Nephron progenitor cell (in vitro differentiated cells): ENCODE measurements at regions not wholly inside any gene's neighbourhood (a gene's known extent, or its start where the extent isn't known, plus 50 kb on each side); places are given as distances from the start of the nearest gene placed in this dataset.

Experiments used
- DNase-seq: peaks from one replicate; pipeline ENCODE4 v3.0.0; 2021
- H3K27ac Mint-ChIP-seq: 2 replicates; pipeline ENCODE4 v1.8.0; 2021; ENCODE audit warnings: mild to moderate bottlenecking, moderate library complexity, mixed read lengths
- H3K27me3 Mint-ChIP-seq: 2 replicates; pipeline ENCODE4 v1.8.0; 2021; ENCODE audit warnings: mild to moderate bottlenecking, low read depth, mixed read lengths; ENCODE audit not compliant: poor library complexity
- H3K36me3 Mint-ChIP-seq: 2 replicates; pipeline ENCODE4 v1.8.0; 2021; ENCODE audit warnings: low read depth, mixed read lengths
- H3K4me1 Mint-ChIP-seq: 2 replicates; pipeline ENCODE4 v1.8.0; 2021; ENCODE audit warnings: mixed read lengths
- H3K4me3 Mint-ChIP-seq: 2 replicates; pipeline ENCODE4 v1.8.0; 2021; ENCODE audit warnings: mild to moderate bottlenecking, moderate library complexity, mixed read lengths
- H3K9me3 Mint-ChIP-seq: 2 replicates; pipeline ENCODE4 v1.8.0; 2021; ENCODE audit warnings: mild to moderate bottlenecking, moderate library complexity, mixed read lengths
- TF ChIP-seq, protein P1 (sequence below): fragments of 200-600 bp; sonication (generic); IDR thresholded peaks from 2 replicates; pipeline ENCODE4 v1.5.0; 2021; ENCODE audit warnings: antibody characterized with exemption

DNA sequence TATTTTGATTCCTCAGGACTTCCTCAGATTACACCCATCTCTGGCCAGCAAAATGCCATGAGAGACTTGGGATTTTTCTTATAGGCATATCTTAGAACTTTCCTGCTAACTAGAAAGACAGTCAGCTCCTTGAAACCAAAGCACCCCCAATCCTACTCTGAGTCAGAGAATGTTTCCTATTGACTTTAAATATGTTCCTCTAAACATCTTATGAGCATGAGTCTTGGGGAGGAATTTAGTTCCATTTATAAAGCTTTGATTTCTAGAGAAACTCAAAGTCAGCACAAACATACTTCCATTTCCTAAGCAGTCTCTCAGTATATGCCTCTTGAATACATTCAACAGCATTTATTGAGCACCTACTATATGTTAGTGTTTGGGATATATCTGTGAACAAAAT, 128.5 kb downstream of the INHBA start:
- TF ChIP-seq, protein P1, sequence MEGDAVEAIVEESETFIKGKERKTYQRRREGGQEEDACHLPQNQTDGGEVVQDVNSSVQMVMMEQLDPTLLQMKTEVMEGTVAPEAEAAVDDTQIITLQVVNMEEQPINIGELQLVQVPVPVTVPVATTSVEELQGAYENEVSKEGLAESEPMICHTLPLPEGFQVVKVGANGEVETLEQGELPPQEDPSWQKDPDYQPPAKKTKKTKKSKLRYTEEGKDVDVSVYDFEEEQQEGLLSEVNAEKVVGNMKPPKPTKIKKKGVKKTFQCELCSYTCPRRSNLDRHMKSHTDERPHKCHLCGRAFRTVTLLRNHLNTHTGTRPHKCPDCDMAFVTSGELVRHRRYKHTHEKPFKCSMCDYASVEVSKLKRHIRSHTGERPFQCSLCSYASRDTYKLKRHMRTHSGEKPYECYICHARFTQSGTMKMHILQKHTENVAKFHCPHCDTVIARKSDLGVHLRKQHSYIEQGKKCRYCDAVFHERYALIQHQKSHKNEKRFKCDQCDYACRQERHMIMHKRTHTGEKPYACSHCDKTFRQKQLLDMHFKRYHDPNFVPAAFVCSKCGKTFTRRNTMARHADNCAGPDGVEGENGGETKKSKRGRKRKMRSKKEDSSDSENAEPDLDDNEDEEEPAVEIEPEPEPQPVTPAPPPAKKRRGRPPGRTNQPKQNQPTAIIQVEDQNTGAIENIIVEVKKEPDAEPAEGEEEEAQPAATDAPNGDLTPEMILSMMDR = no peak
- Mint-ChIP-seq H3K4me3 (no peak overlapping the region), H3K36me3 (no peaks in the 10 kb centered on the region), H3K4me1 (no peaks in the 10 kb centered on the region), H3K27ac (no peak overlapping the region), H3K9me3 (no peaks in the 10 kb centered on the region), H3K27me3 (no peaks in the 10 kb centered on the region)
- no peak for DNase-seq

DNA sequence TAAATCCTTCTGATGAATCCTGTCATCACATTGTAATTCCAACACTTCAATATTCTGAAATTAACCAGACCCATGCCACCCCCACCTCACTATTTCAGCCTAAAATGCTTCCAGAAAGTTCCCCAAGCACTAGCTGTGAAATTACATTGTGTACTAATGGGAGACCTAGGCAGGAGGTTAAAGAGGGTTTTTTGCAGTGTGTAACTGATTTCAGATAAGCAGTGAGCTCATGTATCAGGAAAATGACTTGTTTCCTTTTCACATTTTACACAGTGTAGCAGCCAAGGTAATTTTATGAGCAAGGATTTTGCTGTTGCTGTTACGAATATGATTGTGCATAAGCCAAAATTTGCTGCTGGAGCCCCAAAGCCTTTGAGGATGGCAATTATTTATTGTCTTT, 129.0 kb downstream of the INHBA start:
- DNase-seq = no peak
- Mint-ChIP-seq H3K4me1 (no peaks in the 10 kb centered on the region), H3K36me3 (no peaks in the 10 kb centered on the region), H3K27me3 (no peaks in the 10 kb centered on the region), H3K27ac (no peak overlapping the region), H3K4me3 (no peak overlapping the region), H3K9me3 (no peaks in the 10 kb centered on the region)
- TF ChIP-seq, protein P1 = no peak

DNA sequence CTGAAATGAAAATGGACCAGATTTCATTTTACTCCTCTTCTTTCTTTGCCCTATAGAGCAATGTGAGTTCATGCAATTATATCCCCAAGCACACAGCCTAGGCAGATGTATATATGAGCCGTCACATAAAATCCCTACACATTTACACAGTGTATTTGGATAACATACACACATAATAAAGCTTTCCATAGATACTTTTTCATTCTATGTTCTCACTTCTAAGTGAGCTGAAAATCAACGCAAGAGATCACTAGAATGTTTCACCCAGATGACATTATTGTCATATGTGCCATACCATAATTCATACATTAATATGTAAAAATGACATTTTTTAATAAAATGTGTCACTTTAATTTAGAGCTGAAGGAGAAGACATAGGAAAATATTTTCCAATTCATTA, 129.4 kb downstream of the INHBA start:
- H3K27ac Mint-ChIP-seq = no peak overlapping the region
- TF ChIP-seq, protein P1 = no peak
- H3K9me3 Mint-ChIP-seq = no peaks in the 10 kb centered on the region

DNA sequence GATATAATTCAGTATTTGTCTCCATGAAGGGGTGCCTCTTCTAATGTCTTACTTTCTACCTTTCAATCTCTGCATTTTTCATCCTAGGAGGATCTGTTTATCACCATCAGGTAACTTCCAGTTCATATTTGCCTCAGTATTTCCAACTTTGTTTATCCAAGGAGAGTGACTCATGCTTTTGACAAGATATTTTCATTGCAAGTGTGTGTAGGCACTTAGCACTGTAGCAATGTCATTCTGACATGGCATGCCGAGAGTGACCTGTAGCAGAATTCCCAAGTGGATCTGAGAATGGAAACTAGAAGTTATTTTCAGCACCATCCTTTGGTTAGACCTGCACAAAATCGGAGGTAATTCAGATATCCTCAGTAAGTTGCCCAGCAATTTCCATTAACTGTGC, 129.9 kb downstream of the INHBA start:
- H3K27ac Mint-ChIP-seq = no peak overlapping the region
- H3K4me1 Mint-ChIP-seq = no peaks in the 10 kb centered on the region
- no peak overlapping the region for H3K4me3 Mint-ChIP-seq
- H3K36me3 Mint-ChIP-seq = no peaks in the 10 kb centered on the region
- TF ChIP-seq, protein P1 = no peak
- H3K27me3 Mint-ChIP-seq = no peaks in the 10 kb centered on the region
- DNase-seq = no peak
- no peaks in the 10 kb centered on the region for H3K9me3 Mint-ChIP-seq

More for the DNA sequence above, 129.4 kb downstream of the INHBA start:
- no peak for DNase-seq
- no peaks in the 10 kb centered on the region for H3K36me3 Mint-ChIP-seq
- H3K27me3 Mint-ChIP-seq = no peaks in the 10 kb centered on the region
- H3K4me3 Mint-ChIP-seq = no peak overlapping the region
- no peaks in the 10 kb centered on the region for H3K4me1 Mint-ChIP-seq

DNA sequence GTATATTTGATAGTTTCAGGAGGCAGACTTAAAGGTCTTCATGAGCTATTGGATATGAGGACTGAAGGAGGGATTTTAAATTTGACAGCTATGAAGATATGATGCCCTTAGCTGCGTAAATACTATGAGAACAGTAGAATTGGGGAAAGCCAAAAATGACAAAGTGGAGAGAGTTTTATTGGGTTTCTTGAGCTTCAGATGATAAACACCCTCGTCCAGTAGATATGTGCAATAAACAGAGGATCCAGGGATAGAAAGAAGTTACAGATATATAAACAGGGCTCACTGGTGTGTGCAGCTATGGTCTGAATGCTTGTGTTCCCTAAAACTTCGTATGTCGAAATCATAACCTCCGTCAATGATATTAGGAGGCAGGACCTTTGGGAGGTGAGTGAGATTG, 131.3 kb downstream of the INHBA start:
- Mint-ChIP-seq H3K27me3 (no peaks in the 10 kb centered on the region), H3K36me3 (no peaks in the 10 kb centered on the region), H3K9me3 (no peaks in the 10 kb centered on the region), H3K4me3 (no peak overlapping the region), H3K27ac (no peak overlapping the region), H3K4me1 (no peaks in the 10 kb centered on the region)
- no peak for DNase-seq
- TF ChIP-seq, protein P1 = no peak

DNA sequence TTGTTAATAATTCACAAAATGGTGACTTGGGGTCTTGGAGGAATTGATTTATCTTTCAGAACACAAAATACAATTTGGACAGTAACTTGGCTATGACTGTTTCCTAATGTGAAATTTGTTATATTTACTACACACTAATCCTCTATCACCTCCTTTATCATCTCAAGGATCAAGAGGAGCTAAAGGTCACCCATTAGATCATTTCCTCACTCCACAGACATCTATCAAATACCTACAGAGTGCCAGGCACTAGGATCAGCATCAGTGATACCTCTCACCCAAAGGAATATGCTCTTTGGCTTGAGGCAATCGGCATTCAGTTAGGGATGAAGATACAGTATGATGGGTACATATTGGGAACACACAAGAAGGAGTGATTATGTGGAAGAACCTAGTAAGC, 132.1 kb downstream of the INHBA start:
- TF ChIP-seq, protein P1 = no peak
- no peak for DNase-seq
- H3K4me1 Mint-ChIP-seq = no peaks in the 10 kb centered on the region
- no peak overlapping the region for H3K27ac Mint-ChIP-seq
- no peaks in the 10 kb centered on the region for H3K9me3 Mint-ChIP-seq
- H3K4me3 Mint-ChIP-seq = no peak overlapping the region
- H3K36me3 Mint-ChIP-seq = no peaks in the 10 kb centered on the region
- no peaks in the 10 kb centered on the region for H3K27me3 Mint-ChIP-seq
